COLO668 (cell line): ENCODE measurements at regions not wholly inside any gene's neighbourhood (a gene's known extent, or its start where the extent isn't known, plus 50 kb on each side); places are given as distances from the start of the nearest gene placed in this dataset.

ENCODE experiments used
- DNase-seq: peaks from one replicate; lab custom pipeline; 2025; ENCODE audit not compliant: unreplicated experiment; lab: John Stamatoyannopoulos, UW

DNA sequence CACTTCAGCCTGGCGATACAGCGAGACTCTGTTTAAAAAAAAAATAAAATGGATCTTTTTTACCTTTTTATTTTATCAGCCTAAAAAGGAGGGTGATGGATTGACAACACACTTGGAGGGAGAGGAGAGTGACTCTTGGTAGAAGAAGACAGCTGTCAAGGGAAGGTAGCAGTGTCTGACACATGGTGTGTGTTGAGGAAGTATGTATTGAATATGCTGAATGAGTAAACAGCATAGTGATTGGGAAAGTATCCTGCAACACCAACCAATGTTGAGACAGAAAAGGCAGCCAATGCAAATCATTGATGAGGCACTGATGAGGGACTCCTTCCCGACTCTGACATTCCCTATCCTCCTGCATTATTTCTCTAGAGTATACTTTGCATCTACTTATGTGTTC is 306.4 kb downstream of the LPIN1 start:
- DNase-seq: no peak

DNA sequence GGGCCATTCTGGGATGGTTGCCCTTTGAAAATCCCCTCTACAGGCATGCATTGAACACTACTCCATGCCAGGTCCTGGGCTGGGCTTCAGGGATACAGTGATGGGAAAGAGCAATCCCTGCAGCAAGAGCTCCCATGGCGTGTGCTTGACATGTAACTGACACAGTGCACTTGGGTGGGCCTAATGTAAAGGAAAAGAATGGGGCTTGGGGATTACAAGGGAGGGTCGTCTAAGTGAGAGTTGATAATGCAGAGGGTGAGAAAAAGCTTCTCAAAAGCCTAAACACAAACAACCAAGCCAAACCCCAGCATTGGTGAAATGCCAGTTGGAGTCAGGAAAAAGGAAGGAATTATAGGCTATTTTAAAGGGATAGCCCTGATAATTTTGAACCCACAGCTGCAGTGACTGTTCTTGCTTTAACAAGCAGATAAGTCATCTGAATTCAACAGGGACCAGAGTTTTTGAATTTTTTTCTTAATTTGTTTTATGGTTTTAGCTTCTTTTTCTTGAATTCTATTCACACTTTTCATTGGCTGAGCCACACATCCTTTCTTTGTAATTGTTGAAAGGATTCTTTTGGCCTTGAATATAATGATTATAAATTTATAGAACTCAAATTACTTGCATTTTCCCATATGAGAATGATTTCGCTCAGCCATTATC is 308.7 kb downstream of the LPIN1 start:
- no peak for DNase-seq

DNA sequence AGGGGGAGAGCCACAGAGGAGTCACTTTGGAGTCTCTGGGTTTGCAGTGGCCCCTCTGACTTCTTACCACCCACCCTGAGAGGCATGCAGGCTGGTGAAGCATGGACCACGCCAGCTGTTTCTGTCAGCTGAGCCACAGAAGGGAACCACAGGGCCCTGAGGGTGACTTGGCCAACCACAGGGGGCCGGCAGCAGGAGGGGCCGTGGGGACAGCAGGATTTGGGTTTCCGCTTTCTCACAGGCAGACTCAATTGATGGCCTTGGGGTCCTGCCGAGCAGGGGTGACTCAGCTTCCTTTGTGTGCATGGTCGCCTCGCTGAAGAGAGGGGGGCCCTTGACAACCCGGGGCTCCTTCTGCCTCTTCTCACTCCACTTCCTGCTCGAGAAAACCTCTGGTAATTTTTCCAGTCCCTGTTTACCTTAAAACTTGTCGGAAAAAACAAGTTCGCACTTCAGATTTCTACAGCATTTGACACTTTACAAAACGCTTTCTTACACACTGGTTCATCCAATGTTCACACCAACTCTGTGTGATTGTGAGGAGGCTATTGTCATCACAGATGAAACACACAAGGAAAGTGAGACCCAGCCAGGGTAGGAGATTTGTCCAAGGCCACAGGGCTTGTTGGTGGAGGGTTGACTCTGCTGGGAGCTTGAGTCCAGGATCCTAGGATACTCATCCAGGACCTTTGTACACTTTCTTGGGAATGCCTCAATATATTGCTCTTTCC is 311.2 kb downstream of the LPIN1 start:
- no peak for DNase-seq

DNA sequence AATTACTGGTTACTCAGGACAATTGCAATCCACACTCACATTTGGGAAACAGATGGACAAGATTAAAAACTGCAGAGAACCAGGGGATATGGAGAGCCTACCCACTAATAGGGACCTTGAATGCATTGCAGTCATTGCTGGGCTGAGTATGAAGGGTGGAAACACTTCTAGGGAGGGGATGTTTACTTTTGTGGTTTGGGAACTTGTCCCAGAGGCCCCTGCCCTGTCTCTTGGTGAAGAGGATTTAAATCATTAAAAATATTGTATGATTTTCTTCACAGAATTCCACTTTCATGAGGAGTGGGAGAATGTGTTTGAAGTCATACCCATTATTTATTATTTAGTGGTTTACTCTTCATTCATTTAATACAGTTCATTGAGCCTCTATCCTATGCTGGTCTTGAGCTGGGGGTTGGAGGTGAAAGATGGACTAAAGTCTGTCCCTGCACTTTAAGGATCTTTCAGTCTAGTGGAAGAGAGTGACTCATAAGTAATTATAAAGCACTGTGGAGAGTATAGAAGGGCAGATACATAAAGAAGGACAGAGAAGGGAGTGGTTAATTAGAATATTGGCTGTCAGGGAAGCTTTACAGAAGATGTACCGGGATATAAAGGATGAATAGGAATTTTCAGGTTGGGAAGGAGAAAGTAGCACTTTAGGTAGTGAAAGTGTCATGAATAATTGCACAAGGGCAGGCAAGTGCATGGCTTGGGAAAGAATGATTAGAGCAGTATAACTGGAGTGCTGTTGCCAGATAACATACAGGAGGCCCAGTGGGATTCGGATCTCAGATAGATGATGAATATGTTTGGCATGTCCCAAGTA is 313.4 kb downstream of the LPIN1 start:
- DNase-seq: no peak

DNA sequence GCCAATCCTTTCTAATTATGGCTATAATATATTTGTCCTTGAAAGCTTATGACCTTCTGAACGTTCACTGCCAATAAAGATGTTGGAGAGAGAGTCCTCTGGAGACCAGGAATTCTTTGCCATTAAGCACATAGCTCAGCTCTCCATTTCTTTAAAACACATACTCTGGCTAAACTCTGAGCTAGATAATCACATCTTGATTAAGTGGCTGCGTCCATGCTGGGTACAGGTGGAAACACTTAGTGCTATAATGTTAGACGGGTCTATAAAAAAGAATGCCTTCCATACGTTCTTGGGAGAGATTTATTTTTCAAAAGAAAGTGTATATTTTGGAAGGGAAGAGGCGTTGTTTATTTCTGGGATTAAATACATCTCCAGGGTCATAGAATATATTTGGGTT is 314.5 kb downstream of the LPIN1 start:
- DNase-seq: no peak

DNA sequence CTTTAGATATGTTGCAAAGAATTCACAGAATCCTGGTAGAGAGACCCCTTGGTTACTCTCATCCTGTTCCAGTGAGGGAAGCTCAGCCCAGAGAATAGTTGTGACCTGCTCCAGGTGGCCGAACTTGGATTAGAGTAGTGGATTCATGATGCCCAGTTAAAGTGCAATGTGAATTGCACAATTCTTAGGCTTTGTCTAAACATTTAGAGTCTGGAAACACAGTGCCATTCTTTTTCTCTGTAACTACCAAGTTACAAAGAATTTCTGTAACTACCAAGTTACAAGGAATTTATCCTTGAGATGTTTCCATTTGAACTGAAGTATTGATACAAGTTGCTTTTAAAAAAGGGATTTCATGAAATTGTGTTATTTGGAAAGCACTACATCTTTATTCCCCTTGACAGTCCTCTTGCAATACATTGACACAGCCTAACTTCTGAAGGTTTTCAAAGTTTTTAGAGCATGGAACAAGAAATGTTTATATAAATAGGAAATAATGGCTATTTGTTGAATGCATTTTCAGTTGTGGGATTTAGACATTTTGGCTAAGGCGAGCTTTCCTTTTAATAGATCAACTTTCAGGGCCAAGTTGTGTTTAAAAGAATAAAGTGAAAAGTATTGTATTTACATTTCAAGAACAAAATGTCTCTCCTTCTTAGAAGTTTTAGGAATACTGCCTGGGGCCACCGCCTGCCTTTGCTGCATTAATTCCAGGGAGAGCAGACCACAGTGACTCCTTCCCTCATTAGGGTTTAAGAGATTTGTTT is 315.0 kb downstream of the LPIN1 start:
- no peak for DNase-seq

DNA sequence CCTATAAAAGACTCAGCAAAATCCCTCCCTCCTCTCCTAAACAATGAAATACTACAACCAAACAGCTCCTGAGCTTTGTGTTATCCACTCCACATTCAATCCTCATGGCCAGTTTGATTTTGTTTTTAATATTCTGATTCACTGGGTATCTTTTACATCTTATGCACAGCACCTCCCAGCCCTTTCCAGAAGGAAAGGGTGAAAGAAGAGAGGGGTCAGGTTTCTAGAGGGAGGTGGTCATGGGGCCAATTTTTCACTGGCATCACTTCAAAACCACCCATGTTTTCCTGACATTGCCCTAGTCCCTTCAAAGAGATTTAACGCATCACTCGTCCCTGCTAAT is 315.6 kb downstream of the LPIN1 start:
- DNase-seq: no peak

DNA sequence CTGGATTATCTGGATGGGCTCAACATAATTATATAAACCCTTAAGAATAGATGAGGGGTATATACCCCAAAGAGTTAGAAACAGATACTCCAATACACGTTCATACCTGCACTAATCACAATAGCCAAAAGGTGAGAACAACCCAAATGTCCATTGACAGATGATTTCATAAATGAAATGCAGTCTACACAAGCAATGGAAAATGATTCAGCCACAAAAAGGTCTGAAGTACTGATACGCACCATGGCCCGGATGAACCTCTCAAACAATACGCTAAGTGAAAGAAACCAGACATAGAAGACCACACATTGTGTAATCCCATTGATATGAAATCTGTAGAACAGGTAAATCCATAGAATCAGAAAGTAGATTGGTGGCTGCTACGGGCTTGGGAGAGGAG is 316.8 kb downstream of the LPIN1 start:
- no peak for DNase-seq

DNA sequence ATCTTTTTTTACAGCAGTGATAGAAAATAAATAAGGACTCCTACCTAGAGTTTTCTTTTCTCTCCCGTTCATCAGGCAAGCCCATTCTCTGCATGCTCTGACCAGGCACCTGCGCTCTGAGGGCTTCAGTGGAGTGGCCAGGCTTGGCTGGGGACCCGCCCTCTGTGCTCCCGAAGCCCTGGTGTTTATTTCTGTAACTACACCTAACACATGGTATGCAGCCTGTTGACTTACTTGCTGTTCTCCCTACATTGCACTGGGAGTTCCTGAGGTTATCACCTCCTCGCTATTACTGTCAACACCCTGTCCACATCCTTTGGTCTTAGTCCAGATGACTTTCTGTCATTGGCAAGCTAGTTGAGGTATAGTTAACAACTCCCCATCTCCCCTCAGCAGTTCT is 317.7 kb downstream of the LPIN1 start:
- DNase-seq: no peak

DNA sequence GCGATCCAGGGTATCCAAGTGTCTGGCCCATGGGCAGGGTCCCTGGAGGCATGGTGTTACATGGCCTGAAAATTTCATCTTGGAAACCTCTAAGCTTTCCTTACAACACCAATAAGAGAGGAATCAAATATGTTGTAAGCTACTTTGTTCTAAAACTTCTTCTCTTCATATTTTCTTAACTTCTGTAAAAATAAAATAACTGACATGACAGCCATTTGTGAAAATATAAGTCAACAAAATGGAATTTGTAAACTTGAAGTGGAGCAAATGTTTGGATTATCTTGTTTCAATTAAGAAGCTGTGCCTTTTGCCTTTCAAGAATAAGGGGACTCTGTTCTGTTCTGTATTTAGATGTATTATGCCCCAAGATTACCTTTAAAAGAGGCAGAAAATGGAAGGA is 319.7 kb downstream of the LPIN1 start:
- DNase-seq: no peak

DNA sequence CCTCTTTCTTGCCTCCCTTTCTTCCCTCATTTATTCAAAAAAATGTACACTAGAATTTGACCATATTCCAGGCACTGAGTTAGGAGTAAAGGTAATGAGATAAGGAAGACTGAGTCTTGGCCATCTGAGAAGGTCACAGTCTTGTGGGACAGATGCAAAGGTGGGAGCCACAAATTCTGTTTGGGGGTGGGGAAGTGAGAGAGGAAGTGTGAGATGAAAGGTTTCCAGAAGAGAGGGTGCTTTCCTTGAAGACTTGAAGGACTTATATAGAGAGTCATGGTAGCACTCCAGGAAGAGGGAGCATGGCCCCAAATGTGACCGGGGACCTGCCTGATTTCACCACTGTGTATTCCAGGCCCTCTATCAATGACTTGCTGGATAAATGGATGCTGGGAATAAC is 320.6 kb downstream of the LPIN1 start:
- DNase-seq: no peak

DNA sequence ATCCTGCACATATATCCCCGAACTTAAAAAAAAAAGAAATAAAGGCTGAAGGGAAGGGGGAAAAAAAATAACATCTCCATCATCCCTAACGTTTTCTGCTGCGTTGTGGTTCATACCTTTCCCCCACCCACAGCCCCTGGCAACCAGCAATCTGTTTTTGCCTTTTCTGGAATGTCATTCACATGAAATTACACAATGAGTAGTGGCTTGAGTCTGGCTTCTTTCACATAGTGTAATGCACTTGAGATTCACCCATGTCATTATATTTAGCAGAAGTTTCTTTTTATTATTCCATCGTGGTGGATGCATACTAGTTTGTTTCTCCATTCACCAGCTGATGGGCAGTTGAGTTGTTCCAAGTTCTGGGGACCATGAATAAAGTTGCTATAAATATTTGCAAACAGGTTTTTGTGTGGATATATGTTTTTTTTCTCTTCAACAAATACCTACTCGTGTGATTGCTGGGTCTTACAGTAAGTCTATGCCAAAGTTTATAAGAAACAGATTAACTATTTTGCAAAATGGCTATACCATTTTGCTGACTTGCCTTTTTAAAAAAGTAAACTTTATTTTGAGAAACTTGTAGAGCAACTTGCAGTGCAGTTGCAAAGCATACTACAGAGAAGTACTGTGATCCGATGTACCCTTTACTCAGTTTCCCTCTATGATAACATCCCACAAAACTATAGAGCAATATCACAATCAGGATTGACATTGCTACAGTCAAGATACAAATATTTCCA is 322.5 kb downstream of the LPIN1 start:
- DNase-seq: no peak

DNA sequence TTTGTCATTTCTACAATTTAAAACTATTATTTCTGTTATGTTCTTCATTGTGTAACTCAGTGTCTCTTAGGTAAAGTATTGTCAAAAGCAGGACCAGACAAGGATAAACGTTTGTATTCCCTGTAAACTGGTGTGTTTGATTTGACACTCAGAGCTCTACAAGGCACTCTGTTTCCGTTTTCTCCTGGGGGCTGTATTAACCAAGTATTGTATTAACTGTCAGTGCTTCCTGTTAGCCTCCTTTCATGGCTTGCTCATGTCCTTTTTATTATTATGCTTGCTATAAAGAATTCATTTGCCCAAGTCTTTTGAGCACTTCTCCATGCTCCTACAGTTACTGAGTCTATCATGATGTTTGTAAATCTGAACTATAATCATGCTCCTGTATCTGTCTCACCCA is 323.7 kb downstream of the LPIN1 start:
- DNase-seq: no peak

DNA sequence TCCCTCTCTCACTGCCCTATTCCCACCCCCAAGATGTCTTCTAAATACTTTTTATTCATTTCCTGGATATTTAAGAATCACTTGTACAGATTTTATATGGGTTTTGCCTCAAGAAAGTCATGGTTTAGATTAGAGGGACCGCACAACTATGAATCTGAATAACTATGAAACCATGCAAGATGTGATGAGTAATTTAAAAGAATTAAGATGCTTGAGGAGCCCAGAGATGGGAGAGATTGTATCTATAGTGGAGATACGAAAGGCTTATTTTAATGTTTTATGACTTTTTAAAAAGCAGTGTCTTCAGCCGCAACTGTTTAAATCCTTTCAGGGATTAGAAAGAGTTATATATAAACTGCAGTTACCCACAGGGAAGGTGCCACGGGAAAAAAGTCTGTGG is 324.1 kb downstream of the LPIN1 start:
- no peak for DNase-seq

DNA sequence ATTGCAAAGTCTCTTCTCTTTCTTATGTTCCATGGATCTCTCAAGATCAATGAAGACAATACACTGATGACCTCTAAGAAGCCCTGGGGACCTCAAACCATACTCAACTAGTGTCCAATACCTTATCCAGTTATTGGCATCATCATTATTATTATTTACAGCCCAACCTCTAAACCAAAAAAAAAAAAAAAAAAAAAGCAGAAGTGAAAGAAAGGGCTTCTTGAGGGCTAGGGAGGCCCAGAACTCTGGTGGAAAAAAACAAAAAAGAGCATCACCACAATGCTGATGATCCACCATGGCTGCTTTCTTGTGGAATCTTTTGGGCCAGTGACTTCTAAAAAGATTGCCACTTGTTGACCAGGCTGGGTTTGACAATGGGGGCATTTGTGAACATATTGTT is 324.9 kb downstream of the LPIN1 start:
- no peak for DNase-seq

DNA sequence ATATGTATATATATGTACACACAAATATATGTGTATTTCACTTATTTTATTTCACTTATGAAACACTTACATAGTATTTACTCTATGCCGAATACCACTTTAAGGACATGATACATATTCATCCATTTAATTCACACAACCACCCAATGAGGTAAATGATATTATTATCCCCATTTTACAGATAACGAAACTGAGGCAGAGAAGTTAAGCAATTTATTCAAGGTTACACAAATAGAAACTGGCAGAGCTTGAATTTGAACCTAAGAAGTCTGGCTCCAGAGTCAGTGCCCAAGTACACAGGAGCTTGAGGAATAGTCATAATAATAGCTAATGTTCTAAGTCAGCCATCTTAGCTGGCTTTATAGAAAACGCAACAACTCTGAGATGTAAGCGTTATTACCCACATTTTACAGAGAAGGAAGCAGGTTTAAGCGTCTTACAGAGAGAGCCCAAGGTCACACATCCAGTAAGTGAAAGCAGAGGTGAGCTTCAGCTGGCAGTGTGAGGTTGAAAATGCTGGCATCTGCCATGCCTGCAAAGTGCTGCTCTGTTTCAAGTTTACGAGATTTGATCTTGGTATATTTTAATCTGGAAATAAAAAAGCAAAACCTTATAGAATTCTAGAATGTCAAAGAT is 326.9 kb downstream of the LPIN1 start:
- DNase-seq: no peak

DNA sequence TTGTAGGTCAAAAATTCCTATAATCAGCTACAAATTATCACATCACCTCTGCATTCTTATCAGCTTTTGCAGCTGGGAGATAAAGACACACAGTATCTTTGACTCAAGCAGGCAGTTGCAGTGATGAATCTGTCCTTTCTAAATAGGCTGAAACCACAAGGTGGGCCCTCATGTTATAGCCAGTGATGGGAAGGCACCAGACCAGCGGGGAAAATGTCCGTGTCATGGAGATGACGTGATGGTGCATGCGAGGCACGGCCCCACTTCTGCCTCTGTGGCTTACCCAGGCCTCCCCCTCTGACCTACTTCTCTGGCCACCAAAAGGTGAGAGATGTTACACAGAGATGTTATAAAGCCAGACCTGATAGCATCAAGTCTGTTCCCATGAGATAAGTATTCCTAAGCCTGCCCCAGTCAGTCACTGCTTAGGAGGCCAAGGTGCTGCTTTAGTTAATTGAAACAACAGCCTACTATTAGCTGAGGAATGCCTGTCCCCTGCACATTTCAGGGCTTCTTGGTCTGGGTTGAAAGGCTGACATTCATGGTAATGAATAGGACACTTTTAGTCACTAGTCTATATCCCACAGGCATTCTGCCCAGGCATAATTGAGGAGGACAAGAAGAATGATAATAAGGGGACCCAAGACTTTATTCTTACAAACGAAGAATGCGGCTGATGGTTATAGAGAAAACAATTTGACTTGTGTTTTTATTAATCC is 327.9 kb downstream of the LPIN1 start:
- DNase-seq: no peak

DNA sequence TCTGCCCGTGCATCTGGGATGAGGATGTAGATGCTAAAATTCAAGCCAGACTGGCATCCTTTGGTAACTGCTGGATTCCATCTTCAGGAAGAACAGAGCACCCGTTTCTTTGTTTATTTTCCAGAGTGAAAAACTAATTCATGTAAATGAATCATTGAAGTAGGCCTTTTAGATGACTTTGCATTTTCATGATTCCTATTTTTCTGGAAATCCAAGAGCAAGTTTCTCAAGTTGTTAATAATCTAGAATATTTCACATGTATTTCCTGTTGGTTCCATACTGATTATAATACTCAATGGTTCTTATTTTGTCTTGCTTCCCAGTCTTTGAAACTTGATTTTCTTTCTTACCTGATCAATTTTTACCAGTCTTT is 328.4 kb downstream of the LPIN1 start:
- no peak for DNase-seq

DNA sequence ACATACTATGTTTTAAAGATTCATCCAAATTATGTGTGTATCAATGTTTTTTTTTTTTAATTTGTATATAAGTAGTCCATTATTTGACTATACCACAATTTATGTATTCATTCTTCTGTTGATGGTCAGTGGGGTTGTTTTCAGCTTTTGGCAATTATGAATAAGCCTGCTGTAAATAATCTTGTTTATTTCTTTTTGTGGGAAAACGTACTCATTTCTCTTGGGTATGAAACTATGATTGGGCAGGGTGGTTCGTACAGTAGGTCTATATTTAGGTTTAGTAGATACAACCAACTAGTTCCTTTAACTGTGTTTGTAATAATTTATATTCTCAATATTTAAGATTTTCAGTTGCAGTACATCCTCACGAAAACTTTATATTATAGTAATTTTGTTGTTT is 329.2 kb downstream of the LPIN1 start:
- no peak for DNase-seq

DNA sequence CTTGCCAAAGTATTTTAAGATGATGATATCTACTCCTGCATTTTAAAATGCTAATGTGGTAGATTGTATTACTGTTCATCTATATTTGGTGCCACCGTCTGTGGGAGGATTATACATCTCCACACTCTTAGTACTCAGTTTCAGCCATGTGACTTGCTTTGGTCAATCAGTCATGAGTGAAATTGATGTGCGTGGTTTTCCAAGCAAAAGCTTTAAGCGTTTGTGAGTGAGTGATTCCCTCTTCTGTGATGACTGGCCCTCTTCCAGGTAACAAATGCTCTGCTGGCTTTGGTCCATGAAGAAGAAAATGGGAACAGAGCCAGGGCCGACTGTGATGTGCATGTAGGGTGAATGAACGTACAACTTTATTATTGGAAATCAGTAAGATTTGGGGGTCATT is 330.4 kb downstream of the LPIN1 start:
- DNase-seq: peak; percentile 13
